Activated naive CD8-positive, alpha-beta T cell (primary cell): ENCODE measurements at regions not wholly inside any gene's neighbourhood (a gene's known extent, or its start where the extent isn't known, plus 50 kb on each side); places are given as distances from the start of the nearest gene placed in this dataset.
"Not testable (repeated sequence)": the region's sequence is repeated elsewhere in the genome, so short reads cannot be mapped to it uniquely, and the experiment has no call there.

Source experiments
- H3K27ac Mint-ChIP-seq: one replicate; pipeline ENCODE4 v1.8.0; 2021; ENCODE audit warnings: mixed read lengths
- H3K27me3 Mint-ChIP-seq: one replicate; pipeline ENCODE4 v1.8.0; 2021; ENCODE audit warnings: mixed read lengths
- H3K36me3 Mint-ChIP-seq: one replicate; pipeline ENCODE4 v1.8.0; 2021; ENCODE audit warnings: mixed read lengths
- H3K4me1 Mint-ChIP-seq: one replicate; pipeline ENCODE4 v1.8.0; 2021; ENCODE audit warnings: low read depth, mixed read lengths
- H3K4me3 Mint-ChIP-seq: one replicate; pipeline ENCODE4 v1.8.0; 2021; ENCODE audit warnings: mild to moderate bottlenecking, mixed read lengths
- H3K9me3 Mint-ChIP-seq: one replicate; pipeline ENCODE4 v1.8.0; 2021; ENCODE audit warnings: low read depth, mixed read lengths

DNA sequence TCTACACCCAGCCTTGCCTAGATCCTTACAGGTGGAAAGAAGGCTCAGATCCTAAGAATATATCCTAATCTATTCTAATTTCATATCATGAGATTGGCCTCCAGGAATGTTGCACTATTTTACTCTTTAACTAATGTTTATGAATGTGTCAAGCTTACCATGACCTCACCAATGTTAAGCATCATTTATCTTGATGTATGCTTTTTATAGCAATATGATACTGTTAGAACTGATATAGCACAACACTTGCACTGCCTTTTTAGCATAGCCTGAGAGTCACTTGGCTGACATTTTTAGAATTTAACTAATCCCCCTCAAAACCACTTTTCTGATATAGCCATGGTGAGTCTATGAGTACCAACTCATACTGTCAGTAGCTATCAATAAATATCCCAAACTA, 191.5 kb upstream of the NR2F2 start:
- no peaks in the 10 kb centered on the region for H3K9me3 Mint-ChIP-seq
- no peak overlapping the region for H3K27ac Mint-ChIP-seq
- H3K27me3 Mint-ChIP-seq: peaks cover 5% of the 10 kb centered on the region
- H3K36me3 Mint-ChIP-seq: no peaks in the 10 kb centered on the region
- no peaks in the 10 kb centered on the region for H3K4me1 Mint-ChIP-seq
- no peak overlapping the region for H3K4me3 Mint-ChIP-seq

DNA sequence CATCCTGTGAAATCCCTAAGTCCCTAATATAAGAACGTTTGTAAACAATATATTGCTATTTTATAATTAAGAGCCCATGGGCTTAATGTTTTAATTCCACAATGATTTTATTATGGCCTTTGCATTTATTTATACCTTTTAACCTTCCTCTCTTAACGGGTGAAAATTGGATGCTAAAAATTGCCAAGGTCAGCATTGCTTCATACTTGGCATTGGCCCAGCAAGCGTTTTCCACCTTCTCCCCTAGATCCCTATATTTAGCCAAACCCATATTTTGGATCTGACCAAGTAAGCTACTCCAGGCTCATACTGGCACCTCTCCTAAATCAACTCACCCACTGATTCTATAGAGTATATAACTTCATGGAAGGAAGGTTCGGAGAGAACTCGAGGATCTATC, 188.0 kb upstream of the NR2F2 start:
- Mint-ChIP-seq H3K4me1 (no peaks in the 10 kb centered on the region), H3K36me3 (no peaks in the 10 kb centered on the region), H3K27ac (no peak overlapping the region), H3K9me3 (no peaks in the 10 kb centered on the region), H3K4me3 (no peak overlapping the region), H3K27me3 (peaks cover 3% of the 10 kb centered on the region)

DNA sequence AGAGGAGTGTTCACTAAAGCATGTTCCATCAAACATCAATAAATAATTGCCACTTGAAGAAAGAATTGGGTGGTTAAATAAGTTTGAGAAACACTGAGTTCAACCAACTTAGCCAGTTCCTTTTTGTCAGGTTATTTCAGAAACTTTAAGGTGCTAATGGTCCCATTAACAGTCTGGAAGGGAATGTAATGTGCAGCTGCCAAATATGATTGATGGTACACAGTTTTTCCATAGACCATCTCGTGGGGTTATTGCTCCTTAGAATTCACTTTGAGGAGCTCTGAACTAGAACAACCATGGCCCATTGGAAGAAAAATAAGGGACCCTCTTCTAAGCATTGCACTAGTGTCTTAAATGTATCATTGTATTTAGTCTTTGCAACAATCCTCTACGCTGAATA, 185.8 kb upstream of the NR2F2 start:
- Mint-ChIP-seq H3K27ac (no peak overlapping the region), H3K4me1 (no peaks in the 10 kb centered on the region), H3K27me3 (peaks cover 2% of the 10 kb centered on the region), H3K36me3 (no peaks in the 10 kb centered on the region), H3K4me3 (no peak overlapping the region), H3K9me3 (no peaks in the 10 kb centered on the region)

DNA sequence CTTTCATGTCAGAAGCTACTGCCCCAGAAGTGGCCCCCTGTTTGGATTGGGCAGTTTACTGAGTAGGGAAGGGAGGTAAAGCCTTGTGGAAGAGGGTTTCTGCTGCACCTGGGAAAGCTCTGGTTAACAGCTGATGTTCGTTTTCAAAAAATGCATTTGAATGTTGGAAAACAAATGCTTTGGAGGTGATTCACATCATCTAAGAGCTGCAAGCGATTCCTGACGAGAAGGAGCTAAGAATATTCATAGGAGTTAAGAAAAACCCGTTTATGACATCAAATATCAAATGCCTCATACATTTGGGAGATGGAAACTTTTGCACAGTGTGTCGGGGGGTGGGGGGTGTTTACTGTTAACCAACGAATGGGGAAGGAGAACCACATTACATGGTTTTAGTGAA, 183.8 kb upstream of the NR2F2 start:
- Mint-ChIP-seq H3K27me3 (peaks cover 2% of the 10 kb centered on the region), H3K27ac (no peak overlapping the region), H3K9me3 (no peaks in the 10 kb centered on the region), H3K4me1 (no peaks in the 10 kb centered on the region), H3K4me3 (no peak overlapping the region), H3K36me3 (no peaks in the 10 kb centered on the region)

DNA sequence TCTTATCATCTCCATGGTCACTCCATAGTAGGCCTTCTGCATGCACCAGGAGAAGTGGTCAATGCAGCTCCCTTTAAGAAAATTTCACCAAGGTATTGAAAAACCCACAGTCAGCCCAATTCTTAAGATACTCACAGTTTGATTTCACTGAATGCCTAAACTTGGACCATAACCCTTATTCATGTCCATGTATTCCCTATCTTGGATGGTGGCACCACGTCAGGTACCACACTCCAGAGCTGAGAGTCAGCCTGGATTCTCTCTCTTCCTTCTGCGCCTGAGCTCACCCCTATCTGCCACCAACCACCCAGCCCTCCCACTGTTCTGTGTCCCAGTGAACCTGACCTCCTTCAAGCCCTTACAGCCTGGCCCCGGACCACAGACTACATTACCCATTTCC, 183.2 kb upstream of the NR2F2 start:
- Mint-ChIP-seq H3K27me3 (peaks cover 2% of the 10 kb centered on the region), H3K27ac (no peak overlapping the region), H3K9me3 (no peaks in the 10 kb centered on the region), H3K4me3 (no peak overlapping the region), H3K36me3 (no peaks in the 10 kb centered on the region), H3K4me1 (no peaks in the 10 kb centered on the region)

DNA sequence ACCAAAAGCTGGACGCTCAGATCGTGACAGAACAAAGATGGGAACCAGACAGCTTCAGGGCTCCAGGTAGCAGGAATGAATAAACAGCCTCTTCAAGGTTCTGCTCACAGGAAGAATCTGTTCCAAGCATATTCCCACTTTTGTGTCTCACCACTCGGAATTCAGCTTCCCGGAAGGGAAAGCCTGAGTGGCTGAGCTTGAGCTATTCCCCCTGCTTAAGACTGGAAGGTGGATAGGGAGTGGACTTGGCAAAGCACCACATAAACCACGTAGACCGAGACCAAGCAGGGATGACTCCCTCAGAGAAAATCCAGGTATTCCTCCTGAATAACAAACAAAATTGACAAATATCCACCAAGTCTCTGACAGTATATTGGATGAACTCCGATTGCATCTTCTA, 180.2 kb upstream of the NR2F2 start:
- Mint-ChIP-seq H3K27me3 (peaks cover 1% of the 10 kb centered on the region), H3K4me3 (no peak overlapping the region), H3K27ac (no peak overlapping the region), H3K4me1 (no peaks in the 10 kb centered on the region), H3K9me3 (no peaks in the 10 kb centered on the region), H3K36me3 (no peaks in the 10 kb centered on the region)

DNA sequence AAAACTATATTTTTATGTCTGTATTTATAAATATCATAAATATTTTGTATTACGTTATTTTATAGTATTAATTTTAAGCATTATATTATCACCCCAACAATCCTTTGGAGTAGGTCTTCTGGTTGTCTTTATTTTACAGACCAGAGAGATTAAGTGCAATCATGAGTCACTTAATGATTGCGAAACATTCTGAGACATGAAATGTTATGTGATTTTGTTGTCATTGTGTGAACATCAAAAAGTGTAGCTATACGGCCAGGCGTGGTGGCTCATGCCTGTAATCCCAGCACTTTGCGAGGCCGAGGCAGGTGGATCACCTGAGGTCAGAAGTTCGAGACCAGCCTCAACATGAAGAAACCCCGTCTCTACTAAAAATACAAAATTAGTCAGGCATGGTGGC, 178.8 kb upstream of the NR2F2 start:
- not testable (repeated sequence) for H3K27me3 Mint-ChIP-seq, H3K4me1 Mint-ChIP-seq, H3K9me3 Mint-ChIP-seq, H3K4me3 Mint-ChIP-seq, H3K27ac Mint-ChIP-seq, H3K36me3 Mint-ChIP-seq

DNA sequence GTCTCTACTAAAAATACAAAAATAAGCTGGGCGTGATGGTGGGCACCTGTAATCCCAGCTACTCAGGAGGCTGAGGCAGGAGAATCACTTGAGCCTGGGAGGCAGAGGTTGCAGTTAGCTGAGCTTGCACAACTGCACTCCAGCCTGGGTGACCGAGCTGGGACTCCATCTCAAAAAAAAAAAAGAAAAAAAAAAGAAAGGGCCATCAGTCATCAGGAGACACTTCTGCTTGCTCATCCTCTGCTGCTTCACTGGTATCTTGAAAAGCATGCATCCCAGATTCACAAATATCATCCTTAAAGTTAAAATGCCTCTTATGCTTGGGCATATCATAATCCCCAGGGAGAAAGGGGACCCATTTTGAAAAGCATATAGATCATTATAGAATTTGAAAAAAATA, 176.6 kb upstream of the NR2F2 start:
- Mint-ChIP-seq H3K27me3 (peaks cover 8% of the 10 kb centered on the region), H3K4me1 (no peaks in the 10 kb centered on the region), H3K4me3 (no peak overlapping the region), H3K9me3 (no peaks in the 10 kb centered on the region), H3K36me3 (no peaks in the 10 kb centered on the region), H3K27ac (no peak overlapping the region)

DNA sequence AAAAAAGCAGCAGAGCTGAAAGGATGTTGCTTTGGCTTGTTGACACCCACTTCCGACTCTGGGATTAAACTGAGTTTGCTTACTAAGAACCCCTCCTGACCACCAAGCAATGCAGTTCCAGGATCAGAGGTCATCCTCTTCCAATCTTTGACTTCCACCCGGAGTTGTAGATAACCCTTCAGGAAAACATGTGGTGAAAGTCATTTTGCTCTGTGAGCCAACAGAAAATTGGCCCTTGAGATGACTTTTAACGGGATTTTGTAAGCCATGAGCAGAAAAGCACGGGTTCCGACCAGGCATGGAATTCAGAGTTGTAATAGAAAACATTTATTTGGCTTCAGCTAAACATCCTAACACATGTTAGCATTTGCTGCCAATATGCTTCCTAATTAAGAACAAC, 171.6 kb upstream of the NR2F2 start:
- no peak overlapping the region for H3K27ac Mint-ChIP-seq
- no peak overlapping the region for H3K4me3 Mint-ChIP-seq
- peaks cover 16% of the 10 kb centered on the region for H3K27me3 Mint-ChIP-seq
- no peaks in the 10 kb centered on the region for H3K9me3 Mint-ChIP-seq
- H3K4me1 Mint-ChIP-seq: no peaks in the 10 kb centered on the region
- H3K36me3 Mint-ChIP-seq: no peaks in the 10 kb centered on the region

DNA sequence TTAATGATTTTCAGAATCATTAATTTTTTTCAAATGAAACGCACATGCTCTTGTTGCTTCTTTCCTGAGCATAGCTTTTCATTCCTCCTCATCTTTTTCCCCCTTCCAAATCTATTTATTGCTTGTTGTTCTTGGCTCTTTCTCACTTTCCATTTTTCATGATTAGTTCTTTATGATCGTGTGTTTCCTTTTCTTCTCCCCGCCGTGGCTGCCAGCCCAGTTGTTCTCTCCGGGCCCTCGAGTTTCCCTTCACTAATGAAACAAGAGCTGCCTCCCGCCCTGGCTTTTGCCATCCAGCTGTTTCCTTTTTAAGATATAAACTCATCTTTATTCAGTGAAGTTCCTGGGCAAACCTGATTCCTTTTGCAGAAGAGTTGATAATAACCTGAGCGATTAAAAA, 170.2 kb upstream of the NR2F2 start:
- H3K4me1 Mint-ChIP-seq: no peaks in the 10 kb centered on the region
- no peak overlapping the region for H3K4me3 Mint-ChIP-seq
- H3K27ac Mint-ChIP-seq: no peak overlapping the region
- no peaks in the 10 kb centered on the region for H3K36me3 Mint-ChIP-seq
- no peaks in the 10 kb centered on the region for H3K9me3 Mint-ChIP-seq
- peaks cover 16% of the 10 kb centered on the region for H3K27me3 Mint-ChIP-seq

DNA sequence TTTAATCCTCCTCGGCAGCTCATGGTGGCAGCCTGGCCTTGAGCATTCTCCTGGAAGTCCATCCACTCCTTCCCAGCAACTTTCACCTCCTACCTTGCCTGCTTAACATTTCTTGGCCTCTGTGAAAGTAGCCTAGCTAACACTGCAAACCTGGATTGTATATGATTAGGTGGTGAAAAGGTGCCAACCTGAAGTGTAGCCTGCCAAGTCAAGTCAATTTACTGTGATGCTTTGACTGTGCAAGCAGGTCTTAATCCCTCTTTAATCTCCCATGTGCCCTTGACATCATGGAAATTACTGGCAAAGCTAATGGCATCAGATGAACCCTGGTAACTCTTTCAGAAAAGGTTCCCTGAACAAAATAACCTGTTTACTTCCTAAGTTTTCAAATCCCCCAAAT, 169.7 kb upstream of the NR2F2 start:
- H3K4me1 Mint-ChIP-seq: no peaks in the 10 kb centered on the region
- H3K9me3 Mint-ChIP-seq: no peaks in the 10 kb centered on the region
- H3K27me3 Mint-ChIP-seq: peaks cover 16% of the 10 kb centered on the region
- H3K36me3 Mint-ChIP-seq: no peaks in the 10 kb centered on the region
- no peak overlapping the region for H3K27ac Mint-ChIP-seq
- H3K4me3 Mint-ChIP-seq: no peak overlapping the region

DNA sequence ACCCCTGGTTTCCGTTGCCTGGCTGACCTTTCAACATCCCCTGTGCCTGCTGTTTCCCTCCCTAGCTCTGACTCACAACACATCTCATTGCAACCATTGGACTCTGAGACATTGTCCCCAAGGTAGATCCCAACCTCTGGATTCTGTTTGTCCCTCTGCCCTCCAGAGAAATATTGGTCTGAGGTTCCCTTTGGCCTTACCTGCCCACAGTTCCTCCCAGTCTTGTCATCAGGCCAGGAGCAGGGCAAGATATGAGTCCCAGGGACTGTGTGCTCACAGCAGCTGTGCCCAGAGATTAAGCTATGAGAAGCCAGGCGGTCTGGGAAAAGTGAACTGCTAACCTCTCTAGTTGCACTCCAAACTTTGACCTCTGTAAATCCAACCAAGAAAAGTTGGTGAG, 168.2 kb upstream of the NR2F2 start:
- no peaks in the 10 kb centered on the region for H3K4me1 Mint-ChIP-seq
- H3K9me3 Mint-ChIP-seq: no peaks in the 10 kb centered on the region
- H3K27ac Mint-ChIP-seq: no peak overlapping the region
- peaks cover 17% of the 10 kb centered on the region for H3K27me3 Mint-ChIP-seq
- H3K36me3 Mint-ChIP-seq: no peaks in the 10 kb centered on the region
- no peak overlapping the region for H3K4me3 Mint-ChIP-seq

DNA sequence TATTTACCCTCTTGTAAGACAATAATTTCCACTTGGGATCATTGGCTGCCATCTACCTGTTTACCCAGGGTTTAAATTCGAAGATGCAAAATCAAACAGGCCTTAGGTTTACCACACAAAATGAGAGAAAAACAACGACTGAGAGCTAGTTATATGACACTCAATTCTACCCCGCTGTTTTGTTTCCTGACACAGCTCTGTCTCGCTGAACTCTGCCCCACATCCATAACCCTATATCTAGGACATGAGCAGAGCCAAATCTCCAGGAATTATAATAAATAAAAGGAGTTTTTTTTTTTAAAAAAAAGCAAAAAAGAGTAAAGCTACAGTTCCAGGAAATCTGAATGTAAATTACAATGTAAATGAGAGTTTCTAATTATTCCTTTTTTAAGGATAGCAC, 165.4 kb upstream of the NR2F2 start:
- H3K9me3 Mint-ChIP-seq: peaks cover 5% of the 10 kb centered on the region
- H3K4me3 Mint-ChIP-seq: no peak overlapping the region
- peaks cover 23% of the 10 kb centered on the region for H3K27me3 Mint-ChIP-seq
- no peak overlapping the region for H3K27ac Mint-ChIP-seq
- H3K4me1 Mint-ChIP-seq: no peaks in the 10 kb centered on the region
- no peaks in the 10 kb centered on the region for H3K36me3 Mint-ChIP-seq

DNA sequence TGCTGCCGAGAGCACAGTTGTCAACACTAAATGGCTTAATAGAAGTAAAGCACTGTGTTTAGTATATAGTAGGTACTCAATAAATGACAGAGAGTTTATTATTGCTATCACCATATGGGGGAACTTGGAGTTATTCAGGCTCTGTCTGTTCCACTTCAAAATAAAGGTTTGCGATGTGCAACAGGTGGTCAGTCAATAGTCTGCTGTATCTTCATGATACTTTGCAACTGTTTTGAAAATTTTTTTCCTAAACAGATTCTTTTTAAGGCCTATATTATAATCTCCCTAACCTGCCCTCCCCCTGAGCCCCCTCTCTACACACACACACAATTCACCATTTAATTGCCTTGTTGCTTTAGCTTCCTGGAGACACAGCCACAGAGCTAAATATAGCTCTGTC, 164.7 kb upstream of the NR2F2 start:
- peaks cover 23% of the 10 kb centered on the region for H3K27me3 Mint-ChIP-seq
- no peak overlapping the region for H3K27ac Mint-ChIP-seq
- no peak overlapping the region for H3K4me3 Mint-ChIP-seq
- H3K36me3 Mint-ChIP-seq: no peaks in the 10 kb centered on the region
- peaks cover 5% of the 10 kb centered on the region for H3K9me3 Mint-ChIP-seq
- H3K4me1 Mint-ChIP-seq: no peaks in the 10 kb centered on the region

DNA sequence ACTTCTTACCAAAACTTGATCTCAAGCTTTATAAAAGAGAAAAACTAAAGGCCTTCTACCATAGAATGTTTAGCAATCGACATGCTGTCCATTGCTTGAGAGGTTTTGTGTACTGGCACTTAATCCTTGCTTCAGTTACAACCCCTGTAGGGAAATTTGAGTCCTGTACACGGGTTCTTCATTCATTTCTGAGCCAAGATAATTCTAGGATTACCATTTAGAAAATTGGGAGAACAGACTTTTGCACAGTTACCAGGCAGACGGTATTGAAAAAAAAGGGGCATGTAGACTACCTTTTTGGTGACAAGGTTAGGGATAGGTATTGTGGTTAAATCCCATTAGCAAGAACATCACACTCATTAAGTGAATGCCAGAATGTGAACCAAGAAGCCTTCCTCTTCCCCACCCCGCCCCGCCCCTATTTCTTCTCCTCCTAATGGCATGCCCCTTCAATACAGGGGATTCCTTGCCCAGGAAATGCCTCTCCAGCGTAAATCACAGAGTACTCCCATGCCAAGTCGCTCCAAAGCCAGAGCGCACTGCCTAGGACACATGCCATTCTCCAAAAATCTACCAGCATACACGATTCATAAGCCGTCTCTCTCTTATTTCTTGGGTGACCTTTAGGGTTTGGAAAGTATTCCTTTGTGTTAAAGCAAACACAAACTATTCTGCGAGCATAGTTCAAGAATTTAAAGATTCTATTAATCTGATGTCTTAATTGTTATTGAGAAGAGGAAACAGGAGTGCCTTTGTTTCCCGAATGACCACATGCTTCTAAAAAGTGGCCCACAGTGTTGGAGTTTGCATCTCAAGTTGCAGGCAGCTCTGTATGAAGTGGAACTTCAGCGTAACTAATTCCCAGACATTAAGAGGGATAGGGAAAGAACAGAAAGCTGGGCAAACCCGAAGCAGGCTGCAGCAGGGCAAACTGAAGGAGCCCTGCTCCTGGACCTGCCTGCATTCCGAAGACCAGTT, 164.0 kb upstream of the NR2F2 start:
- no peaks in the 10 kb centered on the region for H3K4me1 Mint-ChIP-seq
- no peaks in the 10 kb centered on the region for H3K36me3 Mint-ChIP-seq
- peaks cover 23% of the 10 kb centered on the region for H3K27me3 Mint-ChIP-seq
- peaks cover 5% of the 10 kb centered on the region for H3K9me3 Mint-ChIP-seq
- H3K27ac Mint-ChIP-seq: no peak overlapping the region
- no peak overlapping the region for H3K4me3 Mint-ChIP-seq

DNA sequence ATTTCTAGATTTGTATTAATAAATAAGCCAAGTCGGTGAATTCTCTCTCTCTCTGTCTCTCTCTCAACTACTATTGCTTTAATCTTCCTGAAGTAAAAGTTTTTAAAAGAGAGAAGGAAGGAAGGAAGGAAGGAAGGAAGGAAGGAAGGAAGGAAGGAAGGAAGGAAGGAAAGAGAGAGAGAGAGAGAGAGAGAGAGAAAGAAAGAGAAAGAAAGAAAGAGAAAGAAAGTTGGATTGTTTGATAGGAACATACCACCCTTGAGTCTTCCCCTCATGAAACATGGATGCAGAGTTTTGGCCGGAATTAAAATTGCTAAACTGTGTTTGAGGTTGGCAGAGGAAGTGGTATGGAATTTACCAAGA, 159.9 kb upstream of the NR2F2 start:
- H3K9me3 Mint-ChIP-seq, H3K27ac Mint-ChIP-seq, H3K36me3 Mint-ChIP-seq, H3K4me3 Mint-ChIP-seq, H3K4me1 Mint-ChIP-seq: not testable (repeated sequence)
- H3K27me3 Mint-ChIP-seq: peaks cover 20% of the 10 kb centered on the region
